ENCODE measurements at regions not wholly inside any gene's neighbourhood (a gene's known extent, or its start where the extent isn't known, plus 50 kb on each side); places are given as distances from the start of the nearest gene placed in this dataset.

GRCh38 chr2:120599656-120600055, 136.0 kb upstream of the GLI2 start:
- no peak overlapping the region for H3K9ac ChIP-seq (ENCODE audit: low read length)
- no peaks in the 10 kb centered on the region for H3F3A ChIP-seq (ENCODE audit: low read length, unreplicated experiment)
- H3K27me3 ChIP-seq (ENCODE audit: low read length): no peaks in the 10 kb centered on the region
- H3K4me1 ChIP-seq (ENCODE audit: insufficient read depth, low read length): no peaks in the 10 kb centered on the region
- H2AFZ ChIP-seq (ENCODE audit: low read length): no peak overlapping the region
- no peak overlapping the region for H3K4me3 ChIP-seq (ENCODE audit: low read length)
- no peak overlapping the region for H3K27ac ChIP-seq (ENCODE audit: low read length)
- no peaks in the 10 kb centered on the region for H4K20me1 ChIP-seq (ENCODE audit: low read length)
- H3K4me2 ChIP-seq (ENCODE audit: low read length): no peak overlapping the region
- ATAC-seq: no peak
- DNase-seq: no peak
- BruUV-seq (replicated peaks): no TSS peak
- ChIA-PET CTCF (no interaction called here), POLR2A (ENCODE audit: unreplicated experiment) (no interaction called here)
- intact Hi-C loops (cut with micrococcal nuclease): no loop called here
- H3K36me3 ChIP-seq (ENCODE audit: low read depth, low read length): no peaks in the 10 kb centered on the region
- no peak for TF ChIP-seq EZH2phosphoT487 (IDR thresholded peaks at IDR 0.05; ENCODE audit: borderline replicate concordance, low read length)
- TF ChIP-seq, protein P1, sequence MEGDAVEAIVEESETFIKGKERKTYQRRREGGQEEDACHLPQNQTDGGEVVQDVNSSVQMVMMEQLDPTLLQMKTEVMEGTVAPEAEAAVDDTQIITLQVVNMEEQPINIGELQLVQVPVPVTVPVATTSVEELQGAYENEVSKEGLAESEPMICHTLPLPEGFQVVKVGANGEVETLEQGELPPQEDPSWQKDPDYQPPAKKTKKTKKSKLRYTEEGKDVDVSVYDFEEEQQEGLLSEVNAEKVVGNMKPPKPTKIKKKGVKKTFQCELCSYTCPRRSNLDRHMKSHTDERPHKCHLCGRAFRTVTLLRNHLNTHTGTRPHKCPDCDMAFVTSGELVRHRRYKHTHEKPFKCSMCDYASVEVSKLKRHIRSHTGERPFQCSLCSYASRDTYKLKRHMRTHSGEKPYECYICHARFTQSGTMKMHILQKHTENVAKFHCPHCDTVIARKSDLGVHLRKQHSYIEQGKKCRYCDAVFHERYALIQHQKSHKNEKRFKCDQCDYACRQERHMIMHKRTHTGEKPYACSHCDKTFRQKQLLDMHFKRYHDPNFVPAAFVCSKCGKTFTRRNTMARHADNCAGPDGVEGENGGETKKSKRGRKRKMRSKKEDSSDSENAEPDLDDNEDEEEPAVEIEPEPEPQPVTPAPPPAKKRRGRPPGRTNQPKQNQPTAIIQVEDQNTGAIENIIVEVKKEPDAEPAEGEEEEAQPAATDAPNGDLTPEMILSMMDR (conservative IDR thresholded peaks at IDR 0.05; ENCODE audit: low read depth, low read length): no peak
- TF ChIP-seq EZH2 (IDR thresholded peaks at IDR 0.05; ENCODE audit: low read length, unreplicated experiment): no peak
- H3K9me3 ChIP-seq (ENCODE audit: low read length): no peaks in the 10 kb centered on the region
- H3K79me2 ChIP-seq (ENCODE audit: low read length): no peaks in the 10 kb centered on the region
- no peaks in the 10 kb centered on the region for H3K9me2 ChIP-seq (replicated peaks; ENCODE audit: low read length)

DNA sequence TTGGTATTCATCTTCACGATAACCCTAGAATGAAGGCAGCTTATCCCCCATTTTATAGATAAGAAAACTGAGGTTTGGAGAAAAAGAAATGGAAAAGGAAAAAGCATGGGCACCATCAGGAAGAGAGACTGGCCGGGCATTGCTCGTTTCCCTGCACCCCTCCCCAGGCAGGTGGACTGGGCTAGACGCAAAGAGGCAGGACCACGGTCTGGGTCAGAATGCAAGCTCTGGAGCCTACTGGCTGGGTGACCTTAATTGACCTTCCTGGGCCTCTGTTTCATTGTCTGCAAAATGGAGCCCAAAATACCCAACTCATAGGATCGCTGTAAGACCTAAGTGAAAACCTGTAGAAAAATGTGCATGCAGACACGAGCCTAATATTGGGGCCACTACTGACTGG, 135.3 kb upstream of the GLI2 start:
- ATAC-seq: no peak
- Histone ChIP-seq H3K27me3 (ENCODE audit: low read length) (no peaks in the 10 kb centered on the region), H3K4me3 (ENCODE audit: low read length) (no peak overlapping the region), H3K9ac (ENCODE audit: low read length) (no peak overlapping the region), H4K20me1 (ENCODE audit: low read length) (no peaks in the 10 kb centered on the region), H3K9me3 (ENCODE audit: low read length) (no peaks in the 10 kb centered on the region), H3K4me1 (ENCODE audit: insufficient read depth, low read length) (no peaks in the 10 kb centered on the region), H3K9me2 (replicated peaks; ENCODE audit: low read length) (no peaks in the 10 kb centered on the region), H3F3A (ENCODE audit: low read length, unreplicated experiment) (no peaks in the 10 kb centered on the region), H2AFZ (ENCODE audit: low read length) (no peak overlapping the region), H3K4me2 (ENCODE audit: low read length) (no peak overlapping the region), H3K27ac (ENCODE audit: low read length) (no peak overlapping the region), H3K79me2 (ENCODE audit: low read length) (no peaks in the 10 kb centered on the region), H3K36me3 (ENCODE audit: low read depth, low read length) (no peaks in the 10 kb centered on the region)
- CTCF ChIA-PET: no interaction called here
- BruUV-seq (replicated peaks): no TSS peak
- DNase-seq: no peak
- POLR2A ChIA-PET (ENCODE audit: unreplicated experiment): no interaction called here
- TF ChIP-seq, protein P1 (conservative IDR thresholded peaks at IDR 0.05; ENCODE audit: low read depth, low read length): no peak
- TF ChIP-seq EZH2phosphoT487 (IDR thresholded peaks at IDR 0.05; ENCODE audit: borderline replicate concordance, low read length): no peak
- TF ChIP-seq EZH2 (IDR thresholded peaks at IDR 0.05; ENCODE audit: low read length, unreplicated experiment): no peak
- intact Hi-C loops (cut with micrococcal nuclease): no loop called here

DNA sequence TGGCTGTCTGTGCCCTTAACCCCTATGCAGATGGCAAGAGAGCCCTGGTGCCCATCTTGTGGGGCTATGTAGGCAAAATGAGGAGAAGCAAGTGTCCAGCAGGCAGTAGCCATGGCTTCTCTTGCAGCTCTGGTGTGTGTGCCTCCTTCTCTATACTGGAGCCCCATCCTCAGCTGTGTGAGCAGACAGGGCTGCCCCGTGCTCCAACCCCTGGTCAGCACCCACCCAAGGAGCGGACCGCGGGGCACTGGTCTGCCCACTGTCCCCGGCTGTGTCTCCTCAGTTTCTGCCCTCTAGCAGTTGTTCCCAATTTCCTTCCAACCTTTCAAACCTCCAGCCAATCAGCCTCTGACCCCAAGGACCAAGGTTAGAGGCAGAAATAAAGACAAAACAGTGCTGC, 134.9 kb upstream of the GLI2 start:
- DNase-seq: no peak
- H3K9ac ChIP-seq (ENCODE audit: low read length): no peak overlapping the region
- intact Hi-C loops (cut with micrococcal nuclease): no loop called here
- no TSS peak for BruUV-seq (replicated peaks)
- H3K9me3 ChIP-seq (ENCODE audit: low read length): no peaks in the 10 kb centered on the region
- no peak overlapping the region for H3K4me2 ChIP-seq (ENCODE audit: low read length)
- no peaks in the 10 kb centered on the region for H3F3A ChIP-seq (ENCODE audit: low read length, unreplicated experiment)
- H3K27me3 ChIP-seq (ENCODE audit: low read length): no peaks in the 10 kb centered on the region
- ChIA-PET CTCF (no interaction called here), POLR2A (ENCODE audit: unreplicated experiment) (no interaction called here)
- H3K79me2 ChIP-seq (ENCODE audit: low read length): no peaks in the 10 kb centered on the region
- no peaks in the 10 kb centered on the region for H3K36me3 ChIP-seq (ENCODE audit: low read depth, low read length)
- no peak overlapping the region for H3K4me3 ChIP-seq (ENCODE audit: low read length)
- no peak for ATAC-seq
- no peaks in the 10 kb centered on the region for H3K9me2 ChIP-seq (replicated peaks; ENCODE audit: low read length)
- H3K27ac ChIP-seq (ENCODE audit: low read length): no peak overlapping the region
- TF ChIP-seq EZH2 (IDR thresholded peaks at IDR 0.05; ENCODE audit: low read length, unreplicated experiment) (no peak), EZH2phosphoT487 (IDR thresholded peaks at IDR 0.05; ENCODE audit: borderline replicate concordance, low read length) (no peak)
- TF ChIP-seq, protein P1 (conservative IDR thresholded peaks at IDR 0.05; ENCODE audit: low read depth, low read length): no peak
- no peaks in the 10 kb centered on the region for H4K20me1 ChIP-seq (ENCODE audit: low read length)
- H3K4me1 ChIP-seq (ENCODE audit: insufficient read depth, low read length): no peaks in the 10 kb centered on the region
- no peak overlapping the region for H2AFZ ChIP-seq (ENCODE audit: low read length)

All from PC-3 (cell line).